Activated naive CD4-positive, alpha-beta T cell treated with anti-CD3 and anti-CD28 coated beads for 36 hours (primary cell): ENCODE measurements at regions not wholly inside any gene's neighbourhood (a gene's known extent, or its start where the extent isn't known, plus 50 kb on each side); places are given as distances from the start of the nearest gene placed in this dataset.

Experiments
- CTCF ChIA-PET: fragments of 350-600 bp; sonication (Branson Sonifier 250); formaldehyde crosslinking; loops from one replicate; lab custom pipeline; 2021; ENCODE audit warnings: antibody characterized with exemption; lab: Charles Lee
- DNase-seq: peaks from one replicate; pipeline ENCODE4 v3.0.0-alpha.2; 2020
- H3K27ac Mint-ChIP-seq: one replicate; pipeline ENCODE4 v1.8.0; 2021; ENCODE audit warnings: mild to moderate bottlenecking, mixed read lengths
- H3K27me3 Mint-ChIP-seq: one replicate; pipeline ENCODE4 v1.8.0; 2021; ENCODE audit warnings: low read depth, mixed read lengths
- H3K36me3 Mint-ChIP-seq: one replicate; pipeline ENCODE4 v1.8.0; 2021; ENCODE audit warnings: low read depth, mixed read lengths
- H3K4me1 Mint-ChIP-seq: one replicate; pipeline ENCODE4 v1.8.0; 2021; ENCODE audit warnings: low read depth, mixed read lengths
- H3K4me3 Mint-ChIP-seq: one replicate; pipeline ENCODE4 v1.8.0; 2021; ENCODE audit warnings: mild to moderate bottlenecking, moderate library complexity, mixed read lengths
- H3K9me3 Mint-ChIP-seq: one replicate; pipeline ENCODE4 v1.8.0; 2021; ENCODE audit warnings: mixed read lengths
- intact Hi-C: fragments of 100-400 bp; cut with micrococcal nuclease; formaldehyde crosslinking; loops from one replicate; pipeline ENCODE4 v1.15.1; 2023

- no peak overlapping the region for H3K27ac Mint-ChIP-seq
- CTCF ChIA-PET, result no interaction called here
- intact Hi-C loops, result no loop called here
- H3K36me3 Mint-ChIP-seq, result no peaks in the 10 kb centered on the region
- H3K9me3 Mint-ChIP-seq, result peaks cover 13% of the 10 kb centered on the region
- H3K4me3 Mint-ChIP-seq, result no peak overlapping the region
- H3K4me1 Mint-ChIP-seq, result no peaks in the 10 kb centered on the region
- no peaks in the 10 kb centered on the region for H3K27me3 Mint-ChIP-seq
- DNase-seq, result no peak
These were observed 1355.8 kb upstream of the PRMT6 start for GRCh38 chr1:105700723-105701122.

DNA sequence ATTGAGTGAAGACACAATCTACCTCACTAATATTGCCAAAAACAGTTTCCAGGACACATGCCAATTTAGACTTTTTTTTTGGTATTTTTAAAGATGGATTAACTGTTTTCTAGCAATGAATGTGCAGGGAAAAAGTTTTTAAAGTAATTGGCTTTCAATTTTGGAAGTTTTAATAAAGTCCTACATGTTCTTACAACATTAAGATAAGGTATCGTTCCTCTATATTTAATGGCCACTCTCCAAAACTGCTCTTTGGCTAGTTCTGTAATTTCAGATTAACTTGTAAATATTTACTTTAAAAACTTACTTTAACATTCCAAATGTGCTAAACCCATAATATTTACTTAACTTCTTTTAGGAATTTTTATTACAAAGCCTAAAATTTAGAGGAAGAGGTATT, 1332.2 kb upstream of the PRMT6 start:
- no peak for DNase-seq
- Mint-ChIP-seq H3K27ac (no peak overlapping the region), H3K9me3 (peaks cover 4% of the 10 kb centered on the region), H3K36me3 (no peaks in the 10 kb centered on the region), H3K27me3 (no peaks in the 10 kb centered on the region), H3K4me3 (no peak overlapping the region), H3K4me1 (no peaks in the 10 kb centered on the region)
- CTCF ChIA-PET, result no interaction called here
- intact Hi-C loops, result no loop called here

DNA sequence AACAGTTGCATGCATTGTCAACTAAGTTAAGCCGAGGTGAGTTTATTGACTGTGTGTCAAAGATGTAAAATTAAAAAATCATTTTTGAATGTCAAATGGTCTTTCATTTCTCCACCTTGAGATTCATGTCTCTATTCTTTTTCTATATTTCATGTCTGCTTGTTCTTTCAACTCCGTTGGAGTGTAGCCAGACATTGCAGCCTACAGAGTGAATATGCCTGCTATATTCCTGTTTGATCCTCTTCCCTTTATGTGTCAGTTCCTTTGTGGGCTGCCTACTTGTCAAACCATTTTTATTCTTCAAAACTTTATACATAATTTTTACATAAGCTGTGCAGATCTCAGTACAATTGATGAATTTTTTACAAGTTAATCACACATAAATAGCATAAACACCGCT, 1325.8 kb upstream of the PRMT6 start:
- Mint-ChIP-seq H3K4me1 (no peaks in the 10 kb centered on the region), H3K27ac (no peak overlapping the region), H3K36me3 (no peaks in the 10 kb centered on the region), H3K4me3 (no peak overlapping the region), H3K9me3 (peaks cover 2% of the 10 kb centered on the region), H3K27me3 (no peaks in the 10 kb centered on the region)
- no peak for DNase-seq
- intact Hi-C loops, result no loop called here
- CTCF ChIA-PET, result no interaction called here

DNA sequence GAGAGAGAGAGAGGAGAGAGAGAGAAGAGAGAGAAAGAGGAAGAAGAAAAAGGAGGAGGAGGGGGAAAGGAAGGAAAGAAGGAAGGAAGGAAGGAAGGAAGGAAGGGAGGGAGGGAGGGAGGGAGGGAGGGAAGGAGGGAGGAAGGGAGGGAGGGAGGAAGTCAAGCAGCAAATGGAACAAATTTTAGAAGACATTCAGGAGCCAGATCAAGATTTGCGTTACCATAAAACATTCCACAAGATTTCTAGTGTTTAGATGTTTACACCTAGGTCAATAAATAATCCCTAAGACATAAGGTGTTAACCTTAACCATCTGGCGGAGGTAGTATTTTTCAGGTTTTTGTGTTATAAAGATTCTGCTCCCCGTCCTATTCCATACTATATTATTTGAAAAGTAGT, 1320.1 kb upstream of the PRMT6 start:
- no peaks in the 10 kb centered on the region for H3K4me1 Mint-ChIP-seq
- no peaks in the 10 kb centered on the region for H3K36me3 Mint-ChIP-seq
- intact Hi-C loops, result no loop called here
- CTCF ChIA-PET, result no interaction called here
- H3K4me3 Mint-ChIP-seq, result no peak overlapping the region
- H3K27ac Mint-ChIP-seq, result no peak overlapping the region
- no peak for DNase-seq
- no peaks in the 10 kb centered on the region for H3K9me3 Mint-ChIP-seq
- no peaks in the 10 kb centered on the region for H3K27me3 Mint-ChIP-seq

GRCh38 chr1:105779727-105780126, 1276.7 kb upstream of the PRMT6 start:
- intact Hi-C loops, result no loop called here
- no peaks in the 10 kb centered on the region for H3K36me3 Mint-ChIP-seq
- CTCF ChIA-PET, result no interaction called here

DNA sequence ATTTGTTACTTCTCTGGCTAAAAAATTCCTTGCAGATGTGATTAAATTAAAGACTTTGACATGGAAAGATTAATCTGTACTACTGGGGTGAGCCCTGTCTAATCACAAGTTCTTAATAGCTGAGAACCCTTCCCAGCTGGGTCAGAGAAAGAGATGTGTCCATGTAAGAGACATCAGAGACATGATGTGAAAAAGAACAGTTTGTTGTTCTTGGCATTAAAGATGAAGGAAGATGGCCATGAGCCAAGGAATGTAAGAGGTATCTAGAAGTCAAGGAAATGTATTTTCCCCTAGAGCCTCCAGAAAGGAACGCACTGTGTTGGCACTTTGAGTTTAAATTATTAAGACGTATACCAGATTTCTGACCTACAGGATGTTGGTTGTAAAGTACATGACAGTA, 1271.5 kb upstream of the PRMT6 start:
- Mint-ChIP-seq H3K36me3 (no peaks in the 10 kb centered on the region), H3K27ac (no peak overlapping the region), H3K9me3 (peaks cover 1% of the 10 kb centered on the region), H3K27me3 (no peaks in the 10 kb centered on the region), H3K4me1 (no peaks in the 10 kb centered on the region), H3K4me3 (no peak overlapping the region)
- intact Hi-C loops, result no loop called here
- CTCF ChIA-PET, result no interaction called here
- DNase-seq, result no peak

More at GRCh38 chr1:105779727-105780126, 1276.7 kb upstream of the PRMT6 start:
- H3K27me3 Mint-ChIP-seq, result no peaks in the 10 kb centered on the region
- DNase-seq, result no peak
- no peak overlapping the region for H3K27ac Mint-ChIP-seq
- no peak overlapping the region for H3K4me3 Mint-ChIP-seq
- peaks cover 3% of the 10 kb centered on the region for H3K9me3 Mint-ChIP-seq
- H3K4me1 Mint-ChIP-seq, result no peaks in the 10 kb centered on the region

- intact Hi-C loops, result loop anchor here (1.0 to 2.0 kb wide), 2 partner anchors 1013 to 1145 kb away; no protein-coding TSS in a partner anchor
- Mint-ChIP-seq H3K27ac (no peak overlapping the region), H3K9me3 (peaks cover 8% of the 10 kb centered on the region), H3K4me3 (no peak overlapping the region), H3K36me3 (no peaks in the 10 kb centered on the region), H3K4me1 (no peaks in the 10 kb centered on the region), H3K27me3 (no peaks in the 10 kb centered on the region)
- CTCF ChIA-PET, result interaction anchor here (0.6 kb wide), 1 partner anchor 130 kb away, joined by 3 read pairs; no protein-coding TSS in a partner anchor
- peak; percentile 51 for DNase-seq
These were observed 1262.8 kb upstream of the PRMT6 start for GRCh38 chr1:105793536-105794146.

DNA sequence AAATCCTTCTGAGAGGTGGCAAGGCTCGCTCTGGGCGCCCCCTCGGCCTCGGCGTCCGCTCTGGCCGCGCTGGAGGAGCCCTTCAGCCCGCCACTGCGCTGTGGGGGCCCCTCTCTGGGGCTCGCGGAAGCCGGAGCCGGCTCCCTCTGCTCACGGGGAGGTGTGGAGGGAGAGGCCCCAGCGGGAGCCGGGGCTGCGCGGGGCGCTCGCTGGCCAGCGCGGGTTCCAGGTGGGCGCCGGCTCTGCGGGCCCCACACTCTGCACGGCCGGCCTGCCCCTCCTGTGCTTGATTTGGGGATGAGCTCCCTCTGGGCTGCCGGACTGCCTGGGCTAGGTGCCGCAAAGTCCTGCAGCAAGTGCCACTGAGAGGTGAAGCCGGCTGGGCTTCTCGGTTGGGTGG, 1260.7 kb upstream of the PRMT6 start:
- DNase-seq, result no peak
- Mint-ChIP-seq H3K36me3 (no peaks in the 10 kb centered on the region), H3K4me3 (no peak overlapping the region), H3K27me3 (no peaks in the 10 kb centered on the region), H3K4me1 (no peaks in the 10 kb centered on the region), H3K9me3 (peaks cover 12% of the 10 kb centered on the region), H3K27ac (no peak overlapping the region)
- CTCF ChIA-PET, result interaction anchor here (0.7 kb wide), 1 partner anchor 20 kb away, joined by 3 read pairs; no protein-coding TSS in a partner anchor
- intact Hi-C loops, result no loop called here

DNA sequence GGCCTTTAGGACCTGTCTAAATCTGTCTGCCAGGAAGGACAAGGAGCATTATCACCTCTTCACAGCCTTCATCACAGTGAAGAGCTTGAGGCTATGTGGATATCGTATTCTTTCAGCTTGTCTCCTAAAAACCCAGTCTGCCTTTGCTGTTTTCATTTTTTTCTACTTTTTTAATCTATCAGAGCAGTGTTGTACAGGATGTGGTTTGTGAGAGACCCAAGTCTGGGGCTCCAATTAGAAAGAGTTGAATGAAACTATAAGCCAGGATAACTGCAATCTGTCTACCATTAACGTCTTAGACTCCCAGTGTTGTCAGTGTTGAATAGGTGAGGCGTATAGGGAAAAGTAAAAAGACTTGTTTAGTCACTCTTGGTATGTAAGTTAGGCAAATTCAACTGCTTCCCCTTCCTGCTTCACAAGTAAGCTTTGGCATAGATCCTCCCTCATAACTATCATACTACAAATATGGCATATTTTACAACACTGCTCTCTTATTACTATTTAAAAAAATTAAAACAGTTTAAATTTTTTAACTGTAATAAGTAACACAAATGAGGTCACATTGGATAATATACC, 1225.8 kb upstream of the PRMT6 start:
- Mint-ChIP-seq H3K27ac (no peak overlapping the region), H3K9me3 (peaks cover 15% of the 10 kb centered on the region), H3K4me3 (no peak overlapping the region), H3K27me3 (no peaks in the 10 kb centered on the region), H3K4me1 (no peaks in the 10 kb centered on the region), H3K36me3 (no peaks in the 10 kb centered on the region)
- CTCF ChIA-PET, result no interaction called here
- intact Hi-C loops, result no loop called here
- DNase-seq, result no peak

- no peak for DNase-seq
- intact Hi-C loops, result no loop called here
- Mint-ChIP-seq H3K27ac (no peak overlapping the region), H3K9me3 (peaks cover 14% of the 10 kb centered on the region), H3K27me3 (no peaks in the 10 kb centered on the region), H3K4me3 (no peak overlapping the region), H3K36me3 (no peaks in the 10 kb centered on the region), H3K4me1 (no peaks in the 10 kb centered on the region)
- CTCF ChIA-PET, result no interaction called here
These were observed 1218.4 kb upstream of the PRMT6 start for GRCh38 chr1:105838071-105838470.

DNA sequence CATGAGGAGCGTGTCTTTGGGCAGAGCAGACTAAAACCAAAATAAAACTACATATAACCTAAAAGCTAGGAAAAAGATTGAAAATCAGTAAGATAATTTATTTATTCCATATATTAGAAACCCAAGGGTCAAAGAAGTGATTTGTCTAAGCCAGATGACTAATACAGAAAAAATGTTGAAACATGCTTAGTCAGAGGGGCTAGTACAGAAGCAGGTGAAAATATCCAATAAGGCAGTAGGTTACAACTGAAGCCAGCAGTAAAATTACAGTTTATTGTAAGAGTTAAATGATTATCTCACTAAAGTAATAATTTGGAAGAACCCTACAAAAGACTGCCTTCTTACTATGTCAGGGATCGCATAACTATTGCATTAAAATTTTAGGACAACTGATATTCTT, 1190.9 kb upstream of the PRMT6 start:
- H3K4me3 Mint-ChIP-seq, result no peak overlapping the region

DNA sequence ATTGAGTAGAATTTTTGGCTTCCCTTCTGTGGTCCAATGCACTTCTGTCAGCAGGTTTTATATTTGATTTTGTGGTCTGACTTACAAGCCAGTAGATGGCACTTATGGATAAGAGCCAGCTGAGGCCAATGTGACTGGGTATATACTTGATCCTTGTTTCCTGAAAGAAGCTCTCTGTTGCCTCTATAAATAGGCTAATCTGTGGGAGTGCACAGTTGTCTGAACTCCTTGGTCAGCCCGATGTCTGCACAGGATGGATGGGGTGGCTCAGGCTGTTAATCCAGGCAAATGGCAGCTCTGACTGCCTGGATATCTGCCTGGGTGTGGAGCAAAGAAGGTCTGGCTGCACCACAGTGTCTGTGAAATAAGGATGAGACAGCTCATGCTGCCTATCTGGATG, 1183.7 kb upstream of the PRMT6 start:
- no peaks in the 10 kb centered on the region for H3K27me3 Mint-ChIP-seq
- H3K9me3 Mint-ChIP-seq, result peaks cover 8% of the 10 kb centered on the region
- DNase-seq, result no peak
- CTCF ChIA-PET, result no interaction called here
- H3K27ac Mint-ChIP-seq, result no peak overlapping the region
- no peaks in the 10 kb centered on the region for H3K36me3 Mint-ChIP-seq
- intact Hi-C loops, result no loop called here
- H3K4me1 Mint-ChIP-seq, result no peaks in the 10 kb centered on the region
- no peak overlapping the region for H3K4me3 Mint-ChIP-seq

More for the DNA sequence above, 1190.9 kb upstream of the PRMT6 start:
- H3K4me1 Mint-ChIP-seq, result no peaks in the 10 kb centered on the region
- H3K9me3 Mint-ChIP-seq, result peaks cover 8% of the 10 kb centered on the region
- CTCF ChIA-PET, result no interaction called here
- no peak overlapping the region for H3K27ac Mint-ChIP-seq
- H3K27me3 Mint-ChIP-seq, result no peaks in the 10 kb centered on the region
- intact Hi-C loops, result no loop called here
- DNase-seq, result no peak
- H3K36me3 Mint-ChIP-seq, result no peaks in the 10 kb centered on the region

DNA sequence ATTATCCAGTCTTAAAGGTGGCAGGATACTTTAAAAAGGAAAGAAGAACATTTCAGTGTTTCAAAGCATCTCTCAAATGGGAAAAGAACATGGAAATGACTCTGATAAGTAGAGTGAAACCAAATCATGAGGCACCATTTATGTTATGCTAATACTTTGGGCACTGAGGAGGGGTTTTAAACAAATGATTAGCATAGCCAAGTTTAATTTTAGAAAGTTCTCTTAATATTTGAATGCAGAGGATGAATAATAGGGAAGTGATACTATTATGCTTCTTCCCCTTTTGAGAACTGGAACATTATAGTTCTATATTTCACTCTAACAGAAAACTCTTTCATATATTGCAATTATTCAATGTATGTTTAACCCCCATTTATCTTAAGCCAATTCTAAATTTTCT, 1181.9 kb upstream of the PRMT6 start:
- Mint-ChIP-seq H3K27ac (no peak overlapping the region), H3K4me1 (no peaks in the 10 kb centered on the region), H3K9me3 (peaks cover 16% of the 10 kb centered on the region), H3K36me3 (no peaks in the 10 kb centered on the region), H3K27me3 (no peaks in the 10 kb centered on the region), H3K4me3 (no peak overlapping the region)
- intact Hi-C loops, result no loop called here
- DNase-seq, result no peak
- CTCF ChIA-PET, result no interaction called here
